Activated CD4-positive, alpha-beta T cell treated with anti-CD3 and anti-CD28 coated beads, Interleukin-2, Interleukin-6, amounts not matched to agents 100 ng/mL and 50 ng/mL, durations not matched to agents 16 hours and 8 hours (primary cell): ENCODE measurements at regions not wholly inside any gene's neighbourhood (a gene's known extent, or its start where the extent isn't known, plus 50 kb on each side); places are given as distances from the start of the nearest gene placed in this dataset.
"Not testable (repeated sequence)": the region's sequence is repeated elsewhere in the genome, so short reads cannot be mapped to it uniquely, and the experiment has no call there.

Experiments
- DNase-seq: peaks from one replicate; pipeline ENCODE4 v3.0.0-alpha.2; 2020

- DNase-seq: not testable (repeated sequence)
These were observed 1093.1 kb upstream of the DEFB115 start for GRCh38 chr20:30164389-30164788.

GRCh38 chr20:30167540-30167939 lies 1089.9 kb upstream of the DEFB115 start:
- no peak for DNase-seq

DNA sequence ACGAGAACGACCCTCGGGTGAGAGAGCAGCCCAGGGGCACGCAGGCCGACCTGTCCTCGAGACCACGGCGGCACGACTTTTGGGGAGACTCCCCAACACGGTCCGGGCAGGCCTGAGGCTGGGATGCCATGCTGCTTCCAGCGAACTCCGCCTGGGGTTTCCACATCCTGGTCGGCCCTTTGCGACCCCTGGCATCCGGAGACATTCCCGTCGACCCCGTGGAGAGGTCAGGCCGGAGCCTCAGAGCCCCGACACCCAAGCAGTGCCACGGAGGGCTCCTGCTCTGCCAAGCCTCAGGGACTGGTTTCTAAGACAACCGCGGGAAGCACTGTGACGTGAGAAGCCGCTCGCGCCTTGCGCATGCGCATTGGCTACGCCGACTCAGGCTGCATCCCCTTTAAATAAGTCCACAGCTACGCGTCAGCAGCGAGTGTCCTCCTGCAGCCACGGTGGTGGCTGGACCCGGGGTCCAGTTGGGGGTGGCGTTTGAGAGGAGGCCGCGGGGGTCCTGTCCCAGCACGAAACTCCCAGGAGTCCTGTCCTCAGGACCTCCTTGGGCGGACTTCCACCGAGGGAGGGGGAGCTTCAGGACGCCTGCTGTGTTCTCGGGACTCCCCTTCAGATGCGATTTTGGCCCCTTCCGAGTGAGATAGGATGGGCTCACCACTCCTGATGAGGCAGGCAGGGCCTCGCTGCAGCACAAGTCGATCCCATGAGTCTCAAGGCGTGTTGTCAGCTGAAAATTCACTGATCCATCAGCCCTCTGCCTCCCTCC lies 1089.3 kb upstream of the DEFB115 start:
- DNase-seq: no peak

GRCh38 chr20:30168800-30169138 lies 1088.7 kb upstream of the DEFB115 start:
- no peak for DNase-seq

DNA sequence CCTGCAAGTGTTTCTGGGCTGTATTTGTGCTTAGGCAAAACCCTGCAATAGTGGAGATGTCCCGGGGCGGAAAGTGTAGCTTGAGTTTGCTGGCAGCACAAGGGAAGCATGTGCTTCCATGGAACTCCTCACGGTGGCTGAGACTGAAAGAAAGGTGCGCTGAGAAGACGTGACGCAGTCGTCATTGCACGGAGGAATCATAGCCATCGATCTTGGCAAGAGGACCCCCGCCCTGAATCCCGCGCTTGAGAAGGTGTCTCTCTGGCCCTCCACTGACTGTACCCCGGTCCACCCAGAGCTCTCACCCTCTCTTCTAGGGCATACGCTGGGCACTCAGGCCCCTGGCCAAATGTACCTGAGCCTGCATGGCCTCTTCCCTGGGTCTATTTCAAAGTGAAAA lies 1081.8 kb upstream of the DEFB115 start:
- no peak for DNase-seq

- not testable (repeated sequence) for DNase-seq
These were observed 1074.3 kb upstream of the DEFB115 start for GRCh38 chr20:30183124-30183523.

- not testable (repeated sequence) for DNase-seq
These were observed 1065.7 kb upstream of the DEFB115 start for GRCh38 chr20:30191785-30192184.

- peak; percentile 3 for DNase-seq
These were observed 1023.0 kb upstream of the DEFB115 start for GRCh38 chr20:30234477-30234876.

DNA sequence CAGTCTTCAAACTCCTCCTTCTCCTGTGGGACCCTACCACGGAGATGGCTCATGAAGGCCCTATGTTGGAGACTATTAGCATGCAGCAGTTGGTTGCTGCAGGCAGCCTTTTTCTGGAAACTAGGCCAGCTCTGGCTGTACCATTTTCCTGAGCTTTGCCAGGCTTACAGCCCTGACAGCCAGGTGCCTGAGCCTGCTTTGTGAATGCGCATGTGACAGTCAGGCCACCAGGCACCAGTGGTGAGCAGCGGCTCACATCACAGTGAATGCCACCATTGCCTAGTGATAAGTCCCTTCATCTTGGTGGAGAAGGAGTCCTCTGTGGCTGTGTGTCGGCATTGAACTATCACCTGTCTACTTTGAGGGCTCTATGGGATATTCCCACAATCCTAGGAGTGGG lies 982.4 kb upstream of the DEFB115 start:
- not testable (repeated sequence) for DNase-seq

- DNase-seq: no peak
These were observed 975.8 kb upstream of the DEFB115 start for GRCh38 chr20:30281584-30282197.

- DNase-seq: peak; percentile 51
These were observed 973.8 kb upstream of the DEFB115 start for GRCh38 chr20:30283476-30284280.

DNA sequence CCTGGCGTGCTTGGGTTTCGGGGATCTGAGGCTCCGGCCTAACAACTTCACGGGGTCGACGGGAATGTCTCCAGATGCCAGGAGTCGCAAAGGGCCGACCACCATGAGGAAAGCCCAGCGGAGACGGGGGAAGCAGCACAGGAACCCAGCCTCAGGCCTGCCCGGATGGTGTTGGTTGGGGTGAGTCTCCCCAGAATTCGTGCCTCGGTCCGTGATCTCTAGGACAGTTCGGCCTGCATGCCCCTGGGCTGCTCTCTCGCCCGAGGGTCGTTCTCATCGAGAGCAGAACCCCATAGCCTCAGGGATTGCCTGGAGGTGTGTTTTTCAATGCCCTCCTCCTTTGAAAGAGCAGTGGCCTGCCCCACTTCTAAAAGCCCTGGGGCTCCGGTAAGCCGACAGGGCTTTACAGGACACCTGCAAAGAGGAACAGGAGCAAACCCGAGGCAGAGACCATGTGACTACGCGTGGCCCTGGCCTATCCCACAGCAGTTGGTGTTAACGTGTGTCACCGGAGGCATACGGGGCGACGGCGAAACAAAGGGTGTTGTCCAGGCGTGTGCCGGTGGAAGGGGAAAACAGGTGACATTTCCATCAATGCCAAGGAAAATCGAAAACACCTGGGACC lies 973.1 kb upstream of the DEFB115 start:
- no peak for DNase-seq

DNA sequence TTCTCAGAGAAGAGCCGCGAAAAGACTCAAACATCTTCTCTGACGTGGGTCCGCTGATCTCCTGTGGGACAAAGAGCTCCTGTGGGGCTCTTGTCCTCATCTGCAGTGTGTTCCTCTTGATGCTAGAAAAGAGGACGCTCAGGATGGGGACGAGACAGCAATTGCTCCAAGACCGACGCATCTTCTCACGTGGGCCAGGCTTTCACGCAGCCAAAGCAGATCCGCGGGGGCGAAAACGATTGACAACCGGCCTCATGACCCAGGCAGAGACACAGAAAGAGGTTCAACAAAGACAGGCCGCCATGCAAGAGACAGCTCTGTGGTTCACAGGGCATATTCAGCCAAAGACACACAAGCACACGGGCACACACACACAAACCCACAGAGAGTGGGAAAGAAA lies 971.8 kb upstream of the DEFB115 start:
- no peak for DNase-seq

- no peak for DNase-seq
These were observed 971.3 kb upstream of the DEFB115 start for GRCh38 chr20:30286157-30286556.

DNA sequence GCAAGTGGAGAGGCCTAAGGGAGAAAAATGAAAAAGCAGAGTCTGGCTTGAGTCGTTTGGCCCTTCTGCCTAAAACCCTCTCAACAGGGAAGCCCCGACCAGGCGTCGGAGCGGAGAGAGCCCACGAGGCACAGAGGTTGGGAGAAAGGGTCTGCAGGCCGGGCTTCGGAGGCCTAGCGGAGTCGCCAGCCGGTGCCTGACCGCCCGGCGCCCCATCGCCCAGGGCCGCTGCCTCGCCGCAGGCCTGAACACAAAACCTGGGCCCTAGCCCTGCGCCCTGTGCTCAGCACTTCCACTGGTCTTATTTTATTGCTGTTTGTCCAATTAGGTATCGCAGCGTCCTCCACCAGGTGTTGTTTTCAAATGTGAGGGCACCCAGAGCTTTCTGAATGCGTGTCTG lies 970.0 kb upstream of the DEFB115 start:
- DNase-seq: not testable (repeated sequence)

- no peak for DNase-seq
These were observed 969.1 kb upstream of the DEFB115 start for GRCh38 chr20:30288346-30288745.

GRCh38 chr20:30289049-30289448 lies 968.4 kb upstream of the DEFB115 start:
- not testable (repeated sequence) for DNase-seq

GRCh38 chr20:30289711-30290141 lies 967.7 kb upstream of the DEFB115 start:
- DNase-seq: not testable (repeated sequence)

GRCh38 chr20:30290361-30291063 lies 967.0 kb upstream of the DEFB115 start:
- DNase-seq: peak; percentile 4

DNA sequence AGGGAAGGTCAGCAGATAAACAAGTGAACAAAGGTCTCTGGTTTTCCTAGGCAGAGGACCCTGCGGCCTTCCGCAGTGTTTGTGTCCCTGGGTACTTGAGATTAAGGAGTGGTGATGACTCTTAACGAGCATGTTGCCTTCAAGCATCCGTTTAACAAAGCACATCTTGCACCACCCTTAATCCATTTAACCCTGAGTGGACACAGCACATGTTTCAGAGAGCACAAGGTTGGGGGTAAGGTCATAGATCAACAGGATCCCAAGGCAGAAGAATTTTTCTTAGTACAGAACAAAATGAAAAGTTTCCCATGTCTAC lies 966.4 kb upstream of the DEFB115 start:
- not testable (repeated sequence) for DNase-seq

GRCh38 chr20:30291686-30292085 lies 965.8 kb upstream of the DEFB115 start:
- DNase-seq: not testable (repeated sequence)

GRCh38 chr20:30295396-30295795 lies 962.1 kb upstream of the DEFB115 start:
- not testable (repeated sequence) for DNase-seq

DNA sequence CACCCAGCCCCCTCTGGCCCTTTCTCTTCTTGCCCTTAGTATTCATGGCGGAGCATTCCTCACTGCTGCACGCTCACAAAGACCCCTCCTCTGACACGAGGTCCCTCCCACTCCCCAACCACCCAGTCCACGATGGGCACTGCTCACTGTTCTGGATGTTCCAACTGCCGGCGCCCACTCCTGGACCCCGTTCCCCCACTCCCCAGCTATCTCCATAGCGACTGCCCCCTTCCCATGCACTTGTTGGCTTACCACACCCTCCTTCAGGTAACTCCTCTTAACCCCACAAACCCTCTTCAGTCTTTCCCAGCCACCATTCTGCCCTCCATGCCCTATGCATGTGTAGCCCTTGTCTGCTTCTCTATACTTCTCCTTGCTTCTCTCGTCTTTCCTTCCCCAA lies 961.5 kb upstream of the DEFB115 start:
- not testable (repeated sequence) for DNase-seq
